Right lung (tissue), 2 donors: ENCODE measurements at regions not wholly inside any gene's neighbourhood (a gene's known extent, or its start where the extent isn't known, plus 50 kb on each side); places are given as distances from the start of the nearest gene placed in this dataset.
A peak's percentile ranks its signal among the peaks of the same experiment; 100 is the strongest.
"Not testable (repeated sequence)": the region's sequence is repeated elsewhere in the genome, so short reads cannot be mapped to it uniquely, and the experiment has no call there.

Experiments used
- DNase-seq, 2 donors: peaks; one replicate each; pipeline ENCODE4 v3.0.0-alpha.2; 2013

- no peak for DNase-seq
Measured at GRCh38 chr12:71299541-71300376, 139.8 kb upstream of the LGR5 start.

GRCh38 chr12:71297930-71298329 lies 140.1 kb upstream of the TSPAN8 start:
- no peak for DNase-seq

- DNase-seq: no peak
Measured at GRCh38 chr12:71295953-71296352, 138.2 kb upstream of the TSPAN8 start.

GRCh38 chr12:71291746-71292145 lies 133.9 kb upstream of the TSPAN8 start:
- DNase-seq: no peak

GRCh38 chr12:71283883-71284282 lies 126.1 kb upstream of the TSPAN8 start:
- DNase-seq: no peak

- no peak for DNase-seq
Measured at GRCh38 chr12:71282925-71283324, 125.1 kb upstream of the TSPAN8 start.

GRCh38 chr12:71282020-71282419 lies 124.2 kb upstream of the TSPAN8 start:
- DNase-seq: no peak

- no peak for DNase-seq
Measured at GRCh38 chr12:71281425-71281824, 123.6 kb upstream of the TSPAN8 start.

GRCh38 chr12:71277866-71278265 lies 120.1 kb upstream of the TSPAN8 start:
- DNase-seq: no peak

GRCh38 chr12:71276541-71276940 lies 118.7 kb upstream of the TSPAN8 start:
- DNase-seq: no peak

GRCh38 chr12:71270794-71271193 lies 113.0 kb upstream of the TSPAN8 start:
- not testable (repeated sequence) for DNase-seq

- no peak for DNase-seq
Measured at GRCh38 chr12:71270057-71270456, 112.3 kb upstream of the TSPAN8 start.

GRCh38 chr12:71269281-71269598 lies 111.4 kb upstream of the TSPAN8 start:
- no peak for DNase-seq

GRCh38 chr12:71268598-71269280 lies 110.9 kb upstream of the TSPAN8 start:
- no peak for DNase-seq

- no peak for DNase-seq
Measured at GRCh38 chr12:71266606-71267005, 108.8 kb upstream of the TSPAN8 start.

GRCh38 chr12:71265731-71266130 lies 107.9 kb upstream of the TSPAN8 start:
- DNase-seq: not testable (repeated sequence)

GRCh38 chr12:71262466-71262865 lies 104.7 kb upstream of the TSPAN8 start:
- no peak for DNase-seq

GRCh38 chr12:71252473-71252872 lies 94.7 kb upstream of the TSPAN8 start:
- no peak for DNase-seq

GRCh38 chr12:71250166-71250565 lies 92.4 kb upstream of the TSPAN8 start:
- DNase-seq: no peak

GRCh38 chr12:71243370-71243769 lies 85.6 kb upstream of the TSPAN8 start:
- DNase-seq: no peak

GRCh38 chr12:71242511-71242910 lies 84.7 kb upstream of the TSPAN8 start:
- DNase-seq: peak; percentile 64 to 71

- DNase-seq: no peak
Measured at GRCh38 chr12:71240946-71241345, 83.1 kb upstream of the TSPAN8 start.

GRCh38 chr12:71239731-71240130 lies 81.9 kb upstream of the TSPAN8 start:
- no peak for DNase-seq

GRCh38 chr12:71237128-71237527 lies 79.3 kb upstream of the TSPAN8 start:
- no peak for DNase-seq
